Loucy (cell line): ENCODE measurements at regions not wholly inside any gene's neighbourhood (a gene's known extent, or its start where the extent isn't known, plus 50 kb on each side); places are given as distances from the start of the nearest gene placed in this dataset.

Experiments used
- H2AFZ ChIP-seq: fragments of 200-600 bp; sonication (generic); 2 replicates; pipeline ENCODE4 v1.6.0; 2016; ENCODE audit warnings: antibody characterized with exemption, mild to moderate bottlenecking, low read length, moderate library complexity
- H3F3A ChIP-seq: fragments of 200-600 bp; 2 replicates; pipeline ENCODE4 v1.6.0; 2016; ENCODE audit warnings: antibody characterized with exemption, low read depth, mild to moderate bottlenecking
- H3K27me3 ChIP-seq: fragments of 200-600 bp; sonication (generic); 2 replicates; pipeline ENCODE4 v1.6.1; 2014; ENCODE audit warnings: low read length, mild to moderate bottlenecking; ENCODE audit not compliant: insufficient read depth, poor library complexity, severe bottlenecking
- H3K36me3 ChIP-seq: fragments of 200-600 bp; sonication (generic); 2 replicates; pipeline ENCODE4 v1.6.1; 2016; ENCODE audit warnings: low read length; ENCODE audit not compliant: insufficient read depth
- H3K4me1 ChIP-seq: fragments of 200-600 bp; sonication (generic); 2 replicates; pipeline ENCODE4 v1.5.1; 2014; ENCODE audit warnings: low read length, mild to moderate bottlenecking; ENCODE audit not compliant: insufficient read depth, poor library complexity, severe bottlenecking
- H3K4me2 ChIP-seq: fragments of 200-600 bp; sonication (generic); 2 replicates; pipeline ENCODE4 v1.6.0; 2014; ENCODE audit warnings: antibody characterized with exemption, low read length, low read depth, mild to moderate bottlenecking; ENCODE audit not compliant: poor library complexity, severe bottlenecking
- H3K4me3 ChIP-seq: fragments of 200-600 bp; sonication (generic); 2 replicates; pipeline ENCODE4 v1.5.1; 2014; ENCODE audit warnings: low read length, mild to moderate bottlenecking, mixed read lengths; ENCODE audit not compliant: poor library complexity, severe bottlenecking
- H3K79me2 ChIP-seq: fragments of 200-600 bp; sonication (generic); 2 replicates; pipeline ENCODE4 v1.6.1; 2014; ENCODE audit warnings: low read length; ENCODE audit not compliant: insufficient read depth
- H3K9ac ChIP-seq: fragments of 200-600 bp; sonication (generic); 2 replicates; pipeline ENCODE4 v1.6.0; 2014; ENCODE audit warnings: mild to moderate bottlenecking, low read depth, low read length, moderate library complexity; ENCODE audit not compliant: poor library complexity, severe bottlenecking
- H3K9me2 ChIP-seq: fragments of 200-600 bp; sonication (generic); replicated peaks from 2 replicates; pipeline ENCODE4 v1.6.1; 2016; ENCODE audit warnings: low read depth, low read length, mixed read lengths
- H3K9me3 ChIP-seq: fragments of 200-600 bp; sonication (generic); 2 replicates; pipeline ENCODE4 v1.6.1; 2014; ENCODE audit warnings: mild to moderate bottlenecking, antibody characterized with exemption, low read length, low read depth; ENCODE audit not compliant: insufficient read depth
- H4K20me1 ChIP-seq: fragments of 200-600 bp; sonication (generic); 2 replicates; pipeline ENCODE4 v1.6.0; 2014; ENCODE audit warnings: antibody characterized with exemption, low read length, mild to moderate bottlenecking; ENCODE audit not compliant: insufficient read depth, poor library complexity, severe bottlenecking
- CTCF ChIP-seq: fragments of 200-600 bp; sonication (generic); conservative IDR thresholded peaks from 2 replicates; pipeline ENCODE4 v1.5.1; 2014; ENCODE audit warnings: mild to moderate bottlenecking, antibody characterized with exemption, low read length
- EZH2phosphoT487 ChIP-seq: fragments of 200-600 bp; IDR thresholded peaks from 2 replicates; pipeline ENCODE4 v1.6.1; 2018; ENCODE audit warnings: antibody characterized with exemption, mild to moderate bottlenecking, moderate library complexity, borderline replicate concordance

GRCh38 chr5:165224366-165225045 is 1719.1 kb downstream of the MAT2B start:
- no peak for TF ChIP-seq EZH2phosphoT487
- no peak for TF ChIP-seq CTCF
- Histone ChIP-seq H3K4me3 (no peak overlapping the region), H3F3A (no peaks in the 10 kb centered on the region)

GRCh38 chr5:165227515-165227914 is 1722.1 kb downstream of the MAT2B start:
- H3K4me1 ChIP-seq, result no peaks in the 10 kb centered on the region
- H3K27me3 ChIP-seq, result no peaks in the 10 kb centered on the region
- H3K79me2 ChIP-seq, result no peaks in the 10 kb centered on the region
- TF ChIP-seq CTCF, result no peak
- TF ChIP-seq EZH2phosphoT487, result no peak
- no peak overlapping the region for H3K4me3 ChIP-seq
- H3K9me3 ChIP-seq, result no peaks in the 10 kb centered on the region
- H2AFZ ChIP-seq, result no peak overlapping the region
- H3F3A ChIP-seq, result no peaks in the 10 kb centered on the region
- H3K36me3 ChIP-seq, result no peaks in the 10 kb centered on the region
- H3K9me2 ChIP-seq, result no peaks in the 10 kb centered on the region
- H3K9ac ChIP-seq, result no peak overlapping the region
- H4K20me1 ChIP-seq, result no peaks in the 10 kb centered on the region
- H3K4me2 ChIP-seq, result no peak overlapping the region

More at GRCh38 chr5:165224366-165225045, 1719.1 kb downstream of the MAT2B start:
- no peaks in the 10 kb centered on the region for H3K27me3 ChIP-seq
- H3K79me2 ChIP-seq, result no peaks in the 10 kb centered on the region
- no peaks in the 10 kb centered on the region for H3K36me3 ChIP-seq
- no peaks in the 10 kb centered on the region for H3K9me2 ChIP-seq
- no peak overlapping the region for H3K4me2 ChIP-seq
- no peaks in the 10 kb centered on the region for H4K20me1 ChIP-seq
- no peak overlapping the region for H3K9ac ChIP-seq
- H3K4me1 ChIP-seq, result no peaks in the 10 kb centered on the region
- H2AFZ ChIP-seq, result no peak overlapping the region
- H3K9me3 ChIP-seq, result no peaks in the 10 kb centered on the region

GRCh38 chr5:165228184-165228583 is 1722.8 kb downstream of the MAT2B start:
- Histone ChIP-seq H3K9me2 (no peaks in the 10 kb centered on the region), H2AFZ (no peak overlapping the region), H3F3A (no peaks in the 10 kb centered on the region), H3K36me3 (no peaks in the 10 kb centered on the region), H3K4me2 (no peak overlapping the region), H3K27me3 (no peaks in the 10 kb centered on the region), H3K4me3 (no peak overlapping the region), H3K9me3 (no peaks in the 10 kb centered on the region), H4K20me1 (no peaks in the 10 kb centered on the region), H3K79me2 (no peaks in the 10 kb centered on the region), H3K4me1 (no peaks in the 10 kb centered on the region), H3K9ac (no peak overlapping the region)
- TF ChIP-seq CTCF (no peak), EZH2phosphoT487 (no peak)
